Gastrocnemius medialis (tissue), 4 donors: ENCODE measurements at regions not wholly inside any gene's neighbourhood (a gene's known extent, or its start where the extent isn't known, plus 50 kb on each side); places are given as distances from the start of the nearest gene placed in this dataset.

Experiments
- POLR2A ChIP-seq, 2 donors: fragments of 450-650 bp; IDR thresholded peaks; one replicate each; pipeline ENCODE4 v1.6.1; 2017; ENCODE audit warnings: antibody characterized with exemption in 2 of 2, mild to moderate bottlenecking in 2 of 2, moderate library complexity in 2 of 2
- TF ChIP-seq, protein P1 (sequence below), 5 experiments: fragments of 450-650 bp in 3 of 5; fragments of 200-600 bp in 2 of 5; sonication (generic) in 2 of 5; IDR thresholded peaks in 4 of 5; conservative IDR thresholded peaks in 1 of 5; 1 replicate in 4 of 5; 2 replicates in 1 of 5; pipeline ENCODE4 v1.5.1; 2016 to 2019; ENCODE audit warnings: antibody characterized with exemption in 5 of 5, mild to moderate bottlenecking in 3 of 5, moderate library complexity in 3 of 5

DNA sequence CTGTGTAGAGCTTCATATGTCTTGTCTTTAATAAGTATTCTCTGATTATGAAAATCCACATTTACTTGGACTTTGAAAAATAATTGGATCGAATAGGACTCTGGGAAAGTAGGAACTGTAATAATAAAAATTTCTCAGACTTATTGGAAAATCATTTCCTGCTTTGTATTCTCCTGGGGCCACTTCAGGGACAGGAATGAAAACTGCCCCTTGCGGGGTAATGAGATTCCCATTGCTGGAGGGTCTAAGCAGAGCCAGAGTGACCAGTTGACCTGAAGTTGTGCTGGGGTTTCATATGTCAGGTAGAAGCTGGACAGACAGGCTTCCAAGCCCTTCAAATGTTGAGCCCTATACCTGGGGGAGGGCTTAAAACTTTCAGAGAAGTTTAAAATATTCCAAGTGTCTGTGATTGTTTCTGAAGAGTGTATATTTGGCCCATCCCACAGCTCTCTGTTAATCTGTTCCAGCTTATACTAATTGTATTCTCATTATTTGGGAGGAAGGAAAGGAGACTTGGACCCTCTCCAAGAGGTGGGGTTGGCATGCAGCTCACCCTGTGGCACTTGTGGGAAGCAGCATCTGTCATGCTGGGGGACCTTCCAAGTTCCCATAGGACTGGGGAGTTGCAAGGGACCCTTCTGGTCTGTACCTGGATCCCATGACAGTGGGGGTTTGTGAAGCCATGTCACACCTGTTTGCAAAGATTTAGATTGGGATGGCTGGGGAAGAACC lies 268.7 kb upstream of the ATP5MC3 start:
- TF ChIP-seq, protein P1, sequence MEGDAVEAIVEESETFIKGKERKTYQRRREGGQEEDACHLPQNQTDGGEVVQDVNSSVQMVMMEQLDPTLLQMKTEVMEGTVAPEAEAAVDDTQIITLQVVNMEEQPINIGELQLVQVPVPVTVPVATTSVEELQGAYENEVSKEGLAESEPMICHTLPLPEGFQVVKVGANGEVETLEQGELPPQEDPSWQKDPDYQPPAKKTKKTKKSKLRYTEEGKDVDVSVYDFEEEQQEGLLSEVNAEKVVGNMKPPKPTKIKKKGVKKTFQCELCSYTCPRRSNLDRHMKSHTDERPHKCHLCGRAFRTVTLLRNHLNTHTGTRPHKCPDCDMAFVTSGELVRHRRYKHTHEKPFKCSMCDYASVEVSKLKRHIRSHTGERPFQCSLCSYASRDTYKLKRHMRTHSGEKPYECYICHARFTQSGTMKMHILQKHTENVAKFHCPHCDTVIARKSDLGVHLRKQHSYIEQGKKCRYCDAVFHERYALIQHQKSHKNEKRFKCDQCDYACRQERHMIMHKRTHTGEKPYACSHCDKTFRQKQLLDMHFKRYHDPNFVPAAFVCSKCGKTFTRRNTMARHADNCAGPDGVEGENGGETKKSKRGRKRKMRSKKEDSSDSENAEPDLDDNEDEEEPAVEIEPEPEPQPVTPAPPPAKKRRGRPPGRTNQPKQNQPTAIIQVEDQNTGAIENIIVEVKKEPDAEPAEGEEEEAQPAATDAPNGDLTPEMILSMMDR (IDR thresholded peaks at IDR 0.05 in 4 of 5, conservative IDR thresholded peaks at IDR 0.05 in 1 of 5): no peak
- no peak for TF ChIP-seq POLR2A (IDR thresholded peaks at IDR 0.05)
